ELF-1 (cell line): ENCODE measurements at regions not wholly inside any gene's neighbourhood (a gene's known extent, or its start where the extent isn't known, plus 50 kb on each side); places are given as distances from the start of the nearest gene placed in this dataset.

Experiments
- DNase-seq: peaks from one replicate; pipeline ENCODE4 v3.0.0-alpha.2; 2016; ENCODE audit warnings: low read depth, low spot score

DNA sequence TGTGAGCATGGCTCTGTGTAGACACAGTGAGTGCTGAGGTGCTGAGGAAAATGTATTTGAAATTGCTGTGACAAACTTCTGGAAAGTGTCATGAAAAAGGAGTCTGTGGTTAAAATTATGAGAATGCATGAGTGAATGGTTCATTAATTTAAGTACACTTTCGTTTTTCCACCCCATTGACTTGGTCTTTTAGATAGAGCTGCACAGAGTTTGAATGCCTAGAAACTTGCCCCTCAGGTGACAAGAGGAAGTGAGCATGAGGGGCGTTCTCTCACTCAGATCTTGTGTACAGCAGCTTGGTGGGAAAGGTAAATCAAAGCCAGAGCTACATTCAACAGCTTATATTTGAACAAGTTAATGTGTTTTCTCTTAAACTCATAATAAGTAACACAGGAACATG lies 296.8 kb downstream of the WDR72 start:
- DNase-seq, result no peak

GRCh38 chr15:53461677-53462076 lies 297.8 kb downstream of the WDR72 start:
- DNase-seq, result no peak

DNA sequence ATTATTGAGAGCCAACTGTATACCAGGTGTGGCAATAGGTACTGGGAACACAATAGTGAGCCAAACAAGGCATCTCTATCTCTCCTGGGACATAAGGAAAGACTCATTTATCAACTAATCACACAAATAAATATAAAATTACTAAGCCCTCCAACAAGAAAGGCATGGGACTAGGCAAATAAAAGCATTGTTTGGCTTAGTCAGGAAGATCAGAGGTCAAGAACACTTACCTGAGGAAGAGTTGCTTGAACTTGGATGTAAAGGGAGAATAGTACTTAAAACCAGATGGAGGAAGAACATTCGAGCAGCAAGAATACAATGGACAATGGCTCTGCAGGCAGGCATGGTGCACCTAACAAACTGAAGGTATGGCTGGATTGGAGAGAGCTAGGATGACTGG lies 300.7 kb downstream of the WDR72 start:
- no peak for DNase-seq

DNA sequence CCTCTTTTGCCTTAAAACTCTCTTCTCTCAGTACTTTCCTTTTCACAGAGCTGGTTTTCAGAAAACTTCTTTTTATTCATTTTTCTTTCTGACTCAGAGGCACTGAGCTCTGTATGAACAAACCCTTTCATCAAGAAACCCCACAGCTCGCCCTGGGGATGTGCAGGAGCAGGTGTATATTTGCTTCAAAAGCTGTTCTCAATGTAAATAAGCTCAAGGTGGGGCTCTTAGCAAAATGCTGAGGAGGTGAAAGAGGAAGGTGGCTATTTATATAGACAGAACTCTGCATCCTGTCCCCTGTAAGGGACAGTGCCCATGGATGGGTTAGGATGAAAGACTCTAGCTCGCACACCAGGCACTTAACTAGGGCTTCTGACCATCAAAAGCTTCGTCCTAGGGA lies 302.0 kb downstream of the WDR72 start:
- DNase-seq, result no peak

DNA sequence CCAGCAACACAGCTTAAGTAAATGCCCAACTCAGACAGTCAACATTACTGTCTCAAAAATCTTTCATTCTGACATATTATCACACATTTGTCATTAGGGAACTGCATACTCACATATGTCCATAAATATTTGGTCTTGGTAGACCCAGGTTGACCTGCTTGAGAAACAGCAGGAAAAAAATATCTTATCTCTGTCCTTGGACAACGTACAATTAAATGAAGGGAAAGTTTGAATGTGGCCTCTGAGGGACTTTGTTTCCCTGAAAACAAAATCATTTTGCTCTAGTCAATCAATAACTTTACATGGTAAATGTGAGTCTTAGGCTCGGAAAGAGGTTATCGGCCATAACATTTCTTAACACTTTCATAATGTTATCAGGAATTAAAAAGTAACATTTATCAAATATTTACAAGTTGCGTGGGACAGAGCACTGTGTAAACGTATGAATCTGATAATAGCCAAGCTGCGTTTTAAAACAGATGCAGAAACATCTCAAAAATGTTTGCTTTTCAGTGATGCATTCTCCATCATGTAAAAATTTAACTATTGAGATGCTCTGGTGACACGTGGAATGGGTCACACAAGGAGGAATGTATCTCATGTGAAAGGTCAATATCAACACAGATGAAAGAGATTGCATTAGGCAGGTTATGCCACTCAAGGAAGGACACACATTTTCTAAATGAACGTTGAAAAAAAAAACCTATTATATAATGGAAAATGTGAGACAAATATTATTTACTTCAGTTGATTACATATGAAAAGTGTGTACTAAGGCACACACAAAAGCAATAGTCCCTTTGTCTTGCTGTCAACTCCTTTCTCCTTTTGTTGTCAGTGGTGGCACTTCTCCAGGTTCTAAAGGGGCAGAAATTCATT lies 304.4 kb downstream of the WDR72 start:
- DNase-seq, result no peak

DNA sequence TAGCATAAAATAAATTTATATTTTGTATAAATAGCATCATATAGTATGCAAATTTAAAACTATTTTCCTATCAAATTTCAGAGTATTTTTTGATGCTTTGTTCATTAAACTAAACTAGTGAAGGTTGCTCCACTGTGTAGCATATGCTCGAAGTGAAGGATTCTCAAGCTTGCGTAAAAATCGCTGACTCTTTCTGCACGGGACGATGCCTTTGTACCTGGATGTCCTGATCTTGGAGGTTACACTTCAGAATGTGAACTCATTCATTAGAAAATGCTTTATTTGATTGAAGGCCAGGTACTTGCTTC lies 305.0 kb downstream of the WDR72 start:
- no peak for DNase-seq

GRCh38 chr15:53453253-53454105 lies 306.0 kb downstream of the WDR72 start:
- DNase-seq, result no peak

GRCh38 chr15:53448232-53449015 lies 311.0 kb downstream of the WDR72 start:
- DNase-seq, result peak; percentile 2

DNA sequence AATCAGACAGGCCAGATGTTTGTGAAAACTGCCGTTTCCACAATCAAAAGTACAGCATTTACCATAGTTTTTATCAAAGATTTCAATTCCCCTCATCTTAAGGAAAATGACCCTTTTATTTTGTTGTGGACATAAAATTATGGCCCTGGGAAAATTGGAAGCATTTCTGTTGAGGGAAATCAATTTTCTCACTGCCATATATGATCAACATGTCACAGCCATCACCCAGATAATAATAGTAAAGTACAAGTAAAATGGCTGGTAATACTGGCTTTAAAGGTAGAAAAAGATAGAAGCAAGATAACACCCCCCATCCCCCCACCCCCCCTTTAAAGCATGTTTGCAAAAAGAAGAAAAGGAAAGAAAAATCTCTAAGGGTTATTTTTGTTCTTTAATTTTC lies 311.7 kb downstream of the WDR72 start:
- DNase-seq, result no peak

DNA sequence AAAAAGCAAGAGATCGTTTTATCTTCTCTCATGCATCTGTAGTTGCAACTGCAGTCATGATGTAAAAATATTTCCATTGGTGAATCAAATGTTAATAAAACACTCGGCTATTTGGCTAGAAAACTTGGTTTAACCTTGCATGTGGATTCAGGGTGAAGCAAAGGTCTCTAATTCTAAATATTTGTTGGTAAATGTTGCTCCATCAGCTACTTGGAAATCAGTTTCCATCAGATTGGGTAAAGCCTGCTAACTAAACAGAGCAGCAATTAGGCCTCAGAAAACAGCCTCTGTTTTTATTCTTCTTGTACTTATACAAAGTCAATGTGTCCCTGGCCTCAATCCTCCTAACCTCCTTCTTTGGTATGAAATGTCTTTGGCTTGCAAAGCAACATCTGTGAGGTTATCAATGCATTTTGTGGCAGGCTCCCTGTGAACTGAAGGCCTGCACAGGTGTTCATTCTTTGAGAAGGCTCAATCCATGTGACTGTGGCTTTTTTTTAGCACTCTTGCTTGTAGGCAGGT lies 312.3 kb downstream of the WDR72 start:
- DNase-seq, result no peak

- no peak for DNase-seq
Measured at GRCh38 chr15:53446376-53446775, 313.1 kb downstream of the WDR72 start.

GRCh38 chr15:53445531-53445930 lies 313.9 kb downstream of the WDR72 start:
- no peak for DNase-seq

- no peak for DNase-seq
Measured at GRCh38 chr15:53437985-53438841, 321.2 kb downstream of the WDR72 start.

- no peak for DNase-seq
Measured at GRCh38 chr15:53437366-53437765, 322.1 kb downstream of the WDR72 start.

GRCh38 chr15:53434174-53434678 lies 325.2 kb downstream of the WDR72 start:
- DNase-seq, result no peak

DNA sequence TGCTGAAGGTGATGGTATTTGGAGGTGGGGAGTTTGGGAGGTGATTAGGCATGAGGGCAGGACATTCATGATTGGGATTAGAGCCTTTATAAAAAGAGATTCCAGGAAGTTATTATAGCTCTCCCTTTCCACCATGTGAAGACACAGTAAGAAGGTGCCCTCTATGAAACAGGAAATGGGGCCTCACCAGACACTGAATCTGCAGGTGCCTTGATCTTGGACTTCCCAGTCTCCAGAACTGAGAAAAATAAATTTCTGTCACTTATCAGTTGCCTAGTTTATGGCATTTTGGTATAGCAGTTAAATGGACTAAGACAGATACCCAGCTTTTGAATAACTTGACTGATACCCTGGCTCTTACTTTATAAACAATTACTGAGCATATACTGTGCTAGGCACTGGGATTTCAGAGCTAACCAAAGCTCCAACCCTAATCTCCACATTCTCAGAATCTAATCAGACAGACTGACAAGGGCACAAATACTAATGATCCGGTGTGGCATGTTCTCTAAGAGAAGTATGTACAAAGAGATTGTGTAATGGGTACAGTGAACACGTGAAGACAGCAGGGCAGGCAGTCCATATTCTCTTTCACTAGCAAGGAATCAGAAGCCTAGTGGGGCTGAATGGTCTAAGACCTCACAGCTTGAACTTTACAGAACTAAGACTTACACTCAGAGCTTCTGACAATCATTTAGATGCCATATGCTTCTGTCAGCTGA lies 343.1 kb downstream of the WDR72 start:
- DNase-seq, result no peak

DNA sequence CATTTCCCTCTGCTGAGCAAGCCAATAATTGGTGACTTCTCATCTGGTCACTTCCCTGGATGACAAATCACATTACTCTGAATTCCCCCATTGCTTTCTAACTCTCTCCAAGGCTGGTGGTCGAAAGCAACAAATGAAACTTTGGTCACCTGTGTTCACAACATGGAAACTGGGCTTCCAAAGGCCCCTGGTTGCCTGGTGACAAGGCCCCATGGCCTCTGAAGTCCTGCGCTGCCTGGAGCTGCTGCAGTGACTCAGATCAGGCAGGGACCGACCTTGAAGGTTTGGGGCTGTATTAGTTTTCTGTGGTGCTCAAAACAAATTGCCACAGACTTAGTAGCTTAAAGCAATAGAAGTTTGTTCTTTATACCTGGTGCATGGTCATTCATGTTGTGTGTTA lies 345.3 kb downstream of the WDR72 start:
- DNase-seq, result no peak

- DNase-seq, result no peak
Measured at GRCh38 chr15:53412542-53412941, 346.9 kb downstream of the WDR72 start.

- DNase-seq, result no peak
Measured at GRCh38 chr15:53404930-53405493, 354.5 kb downstream of the WDR72 start.

DNA sequence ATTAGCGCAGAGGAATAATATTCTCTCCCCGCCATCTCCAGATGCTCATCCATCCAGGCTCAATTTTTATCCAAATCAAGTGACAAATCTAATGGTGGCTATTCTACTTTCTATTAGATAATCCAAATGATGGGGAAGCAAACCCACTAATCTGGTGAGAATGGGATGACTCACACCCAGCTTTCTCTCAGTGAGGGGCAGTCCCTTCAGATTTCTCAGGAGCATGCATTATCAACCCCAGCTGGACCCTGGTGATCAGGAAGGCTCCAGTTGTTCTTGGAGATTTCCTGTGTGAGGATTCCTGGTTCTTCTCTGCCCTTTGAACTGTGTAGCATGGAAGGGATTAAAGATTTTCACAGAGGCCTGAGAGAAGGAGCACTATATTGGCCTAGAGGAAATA lies 358.0 kb downstream of the WDR72 start:
- DNase-seq, result no peak
